ENCODE measurements at regions not wholly inside any gene's neighbourhood (a gene's known extent, or its start where the extent isn't known, plus 50 kb on each side); places are given as distances from the start of the nearest gene placed in this dataset.

DNA sequence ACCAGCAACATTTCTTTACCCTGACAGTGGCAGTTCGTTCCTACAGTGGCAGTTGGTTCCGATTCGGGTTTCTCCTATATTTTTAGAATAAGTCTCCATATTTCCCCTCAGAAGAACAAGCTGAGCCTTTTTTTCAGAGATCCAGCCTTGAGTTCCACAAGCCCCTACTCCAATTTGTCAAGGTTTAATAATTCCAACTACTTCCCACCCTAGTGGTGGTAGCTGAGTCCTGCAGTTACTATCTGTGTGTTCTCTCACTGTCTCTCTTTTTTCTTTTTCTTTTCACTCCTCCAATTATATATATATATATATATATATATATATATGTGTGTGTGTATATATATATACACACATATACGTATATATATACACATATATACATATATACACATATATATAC lies 1347.3 kb downstream of the PCDH9 start:
- H4K5ac ChIP-seq (ENCODE audit: insufficient read length, low read depth, low read length) = no peak overlapping the region
- H3K56ac ChIP-seq (ENCODE audit: insufficient read length, low read depth, low read length) = no peak overlapping the region
- DNase-seq = no peak
- H2BK120ac ChIP-seq (ENCODE audit: low read depth, low read length, poor library complexity, severe bottlenecking) = no peak overlapping the region
- no peaks in the 10 kb centered on the region for H3K79me1 ChIP-seq (ENCODE audit: insufficient read depth, low read depth, low read length, poor library complexity, severe bottlenecking)
- no peak overlapping the region for H3K14ac ChIP-seq (ENCODE audit: insufficient read depth, low read length)
- no peak overlapping the region for H2BK12ac ChIP-seq (ENCODE audit: insufficient read length, low read depth, low read length)
- H3K18ac ChIP-seq (ENCODE audit: insufficient read length, low read depth, low read length) = no peak overlapping the region
- no peaks in the 10 kb centered on the region for H3K79me2 ChIP-seq (ENCODE audit: insufficient read depth, low read length)
- no peak overlapping the region for H3T11ph ChIP-seq (ENCODE audit: low read length)
- no peaks in the 10 kb centered on the region for H3K4me1 ChIP-seq (ENCODE audit: insufficient read depth, low read length)
- H3K27me3 ChIP-seq (ENCODE audit: insufficient read depth, low read length) = no peaks in the 10 kb centered on the region
- H3K27me3 Mint-ChIP-seq (ENCODE audit: low read depth) = no peaks in the 10 kb centered on the region
- H3K23me2 ChIP-seq (ENCODE audit: insufficient read length, low read depth, low read length, poor library complexity, severe bottlenecking) = no peaks in the 10 kb centered on the region
- no peaks in the 10 kb centered on the region for H3K36me3 Mint-ChIP-seq (ENCODE audit: insufficient read depth in 1 of 3, low read depth in 3 of 3)
- H4K91ac ChIP-seq (ENCODE audit: insufficient read length, low read depth, low read length) = no peak overlapping the region
- H3K27ac ChIP-seq (ENCODE audit: insufficient read length, low read depth, low read length) = no peak overlapping the region
- no peak overlapping the region for H4K8ac ChIP-seq (replicated peaks; ENCODE audit: insufficient read length, low read depth, low read length)
- no peak overlapping the region for H3K4me2 ChIP-seq (ENCODE audit: insufficient read depth, insufficient read length, low read length)
- H3K4me1 Mint-ChIP-seq = no peaks in the 10 kb centered on the region
- H3K4me3 Mint-ChIP-seq = no peak overlapping the region
- H3K23ac ChIP-seq (ENCODE audit: insufficient read length, low read depth, low read length) = no peak overlapping the region
- H3K9me3 ChIP-seq (ENCODE audit: control insufficient read depth, low read depth, low read length) = no peaks in the 10 kb centered on the region
- WGBS (ENCODE audit: extremely low coverage, insufficient read length, low lambda C conversion rate) = no CpG with 5 or more reads among the region's 4 CpGs
- peaks cover 0 to 4% of the 10 kb centered on the region in 2 experiments; a peak in 1 of 5 replicates for H3K9me3 Mint-ChIP-seq
- no peak overlapping the region for H3K4ac ChIP-seq (ENCODE audit: low read depth, low read length)
- H2BK15ac ChIP-seq (ENCODE audit: low read depth, low read length) = no peak overlapping the region
- TF ChIP-seq, protein P1, sequence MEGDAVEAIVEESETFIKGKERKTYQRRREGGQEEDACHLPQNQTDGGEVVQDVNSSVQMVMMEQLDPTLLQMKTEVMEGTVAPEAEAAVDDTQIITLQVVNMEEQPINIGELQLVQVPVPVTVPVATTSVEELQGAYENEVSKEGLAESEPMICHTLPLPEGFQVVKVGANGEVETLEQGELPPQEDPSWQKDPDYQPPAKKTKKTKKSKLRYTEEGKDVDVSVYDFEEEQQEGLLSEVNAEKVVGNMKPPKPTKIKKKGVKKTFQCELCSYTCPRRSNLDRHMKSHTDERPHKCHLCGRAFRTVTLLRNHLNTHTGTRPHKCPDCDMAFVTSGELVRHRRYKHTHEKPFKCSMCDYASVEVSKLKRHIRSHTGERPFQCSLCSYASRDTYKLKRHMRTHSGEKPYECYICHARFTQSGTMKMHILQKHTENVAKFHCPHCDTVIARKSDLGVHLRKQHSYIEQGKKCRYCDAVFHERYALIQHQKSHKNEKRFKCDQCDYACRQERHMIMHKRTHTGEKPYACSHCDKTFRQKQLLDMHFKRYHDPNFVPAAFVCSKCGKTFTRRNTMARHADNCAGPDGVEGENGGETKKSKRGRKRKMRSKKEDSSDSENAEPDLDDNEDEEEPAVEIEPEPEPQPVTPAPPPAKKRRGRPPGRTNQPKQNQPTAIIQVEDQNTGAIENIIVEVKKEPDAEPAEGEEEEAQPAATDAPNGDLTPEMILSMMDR (conservative IDR thresholded peaks at IDR 0.05) = peak; percentile 62
- no peak overlapping the region for H3K27ac Mint-ChIP-seq
- H2AFZ ChIP-seq (ENCODE audit: low read length) = no peak overlapping the region
- H2BK20ac ChIP-seq (ENCODE audit: low read depth, low read length, poor library complexity, severe bottlenecking) = no peak overlapping the region
- H2BK5ac ChIP-seq (ENCODE audit: insufficient read length, low read length) = no peak overlapping the region
- H4K20me1 ChIP-seq (ENCODE audit: control insufficient read depth, insufficient read depth, insufficient read length) = no peaks in the 10 kb centered on the region
- no peak overlapping the region for H2AK5ac ChIP-seq (ENCODE audit: insufficient read length, low read length)
- H3K9ac ChIP-seq (ENCODE audit: extremely low read depth, insufficient read length, low read length) = no peak overlapping the region
